HCT116 (cell line): ENCODE measurements at regions not wholly inside any gene's neighbourhood (a gene's known extent, or its start where the extent isn't known, plus 50 kb on each side); places are given as distances from the start of the nearest gene placed in this dataset.

ENCODE experiments used
- CTCF ChIP-seq, 3 experiments: fragments of 200-600 bp in 1 of 3; sonication (generic) in 1 of 3; IDR thresholded peaks in 2 of 3; conservative IDR thresholded peaks in 1 of 3; 2 replicates each; pipeline ENCODE4 v1.5.1; 2012 to 2017; ENCODE audit warnings: low read depth in 2 of 3, low read length in 2 of 3, antibody characterized with exemption in 1 of 3, borderline replicate concordance in 1 of 3, control low read depth in 1 of 3, mild to moderate bottlenecking in 1 of 3, mixed read lengths in 1 of 3, mixed run types in 1 of 3, moderate library complexity in 1 of 3; ENCODE audit not compliant: insufficient read depth in 1 of 3
- EGR1 ChIP-seq: IDR thresholded peaks from 2 replicates; pipeline ENCODE4 v1.6.1; 2012; ENCODE audit warnings: low read depth
- EZH2 ChIP-seq: fragments of 200-600 bp; sonication (generic); IDR thresholded peaks from 2 replicates; pipeline ENCODE4 v1.6.1; 2017; ENCODE audit warnings: antibody characterized with exemption, mixed run types
- EZH2phosphoT487 ChIP-seq: fragments of 200-600 bp; IDR thresholded peaks from 2 replicates; pipeline ENCODE4 v1.6.1; 2018; ENCODE audit warnings: antibody characterized with exemption, borderline replicate concordance
- MAX ChIP-seq: IDR thresholded peaks from 2 replicates; pipeline ENCODE4 v1.6.1; 2012
- POLR2A ChIP-seq: IDR thresholded peaks from 2 replicates; pipeline ENCODE4 v1.7.0; 2011; ENCODE audit warnings: borderline replicate concordance; ENCODE audit not compliant: insufficient read depth, insufficient read length; ENCODE audit errors: extremely low read depth
- POLR2AphosphoS5 ChIP-seq: IDR thresholded peaks from 2 replicates; pipeline ENCODE4 v1.6.1; 2011; ENCODE audit warnings: mild to moderate bottlenecking, low read depth, low read length, moderate library complexity
- SP1 ChIP-seq: IDR thresholded peaks from 2 replicates; pipeline ENCODE4 v1.6.1; 2012; ENCODE audit warnings: low read depth
- SRF ChIP-seq: IDR thresholded peaks from 2 replicates; pipeline ENCODE4 v1.6.1; 2012; ENCODE audit warnings: low read depth

GRCh38 chr14:83541147-83541546 is 1988.8 kb upstream of the FLRT2 start:
- no peak for TF ChIP-seq POLR2A
- TF ChIP-seq CTCF (IDR thresholded peaks at IDR 0.05 in 2 of 3, conservative IDR thresholded peaks at IDR 0.05 in 1 of 3; ENCODE audit: borderline replicate concordance in 1 of 3, insufficient read depth in 1 of 3, low read depth in 2 of 3, low read length in 2 of 3) = no peak
- TF ChIP-seq EZH2phosphoT487 = no peak
- TF ChIP-seq EZH2 = no peak
- no peak for TF ChIP-seq SRF
- TF ChIP-seq MAX = no peak
- no peak for TF ChIP-seq POLR2AphosphoS5
- no peak for TF ChIP-seq SP1
- TF ChIP-seq EGR1 = no peak
